ENCODE measurements at regions not wholly inside any gene's neighbourhood (a gene's known extent, or its start where the extent isn't known, plus 50 kb on each side); places are given as distances from the start of the nearest gene placed in this dataset.
"Not testable (repeated sequence)": the region's sequence is repeated elsewhere in the genome, so short reads cannot be mapped to it uniquely, and the experiment has no call there.

- FAIRE-seq (no peak), DNase-seq (ENCODE audit: low read depth) (peak; percentile 25)
- H3K4me2 ChIP-seq (ENCODE audit: low read length), result no peak overlapping the region
- no peaks in the 10 kb centered on the region for H3K4me1 Mint-ChIP-seq (ENCODE audit: low read depth, unreplicated experiment)
- H3K27me3 Mint-ChIP-seq (ENCODE audit: low read depth, unreplicated experiment), result no peaks in the 10 kb centered on the region
- H3K9me3 ChIP-seq (ENCODE audit: insufficient read depth, low read depth, low read length), result no peaks in the 10 kb centered on the region
- no peaks in the 10 kb centered on the region for H3K36me3 Mint-ChIP-seq (ENCODE audit: low read depth, unreplicated experiment)
- H3K4me1 ChIP-seq (ENCODE audit: insufficient read depth, low read length), result no peaks in the 10 kb centered on the region
- H3K9ac ChIP-seq (ENCODE audit: low read length), result no peak overlapping the region
- no peaks in the 10 kb centered on the region for H3K36me3 ChIP-seq (ENCODE audit: insufficient read depth, low read length)
- no peak overlapping the region for H3K4me3 Mint-ChIP-seq (ENCODE audit: unreplicated experiment)
- no peak overlapping the region for H3K4me3 ChIP-seq (ENCODE audit: insufficient read depth, low read depth, low read length)
- H3K27me3 ChIP-seq (ENCODE audit: insufficient read depth, low read length), result no peaks in the 10 kb centered on the region
- no peaks in the 10 kb centered on the region for H3K79me2 ChIP-seq (ENCODE audit: insufficient read depth, low read length)
- peaks cover 3% of the 10 kb centered on the region for H3K9me3 Mint-ChIP-seq (ENCODE audit: unreplicated experiment)
- no peak overlapping the region for H3K27ac Mint-ChIP-seq (ENCODE audit: unreplicated experiment)
- no peak overlapping the region for H3K27ac ChIP-seq (ENCODE audit: low read depth, low read length)
- no peak overlapping the region for H2AFZ ChIP-seq (ENCODE audit: low read depth, low read length)
- TF ChIP-seq CTCF (IDR thresholded peaks at IDR 0.05; ENCODE audit: insufficient read depth, low read depth, low read length), result no peak
- no peak for TF ChIP-seq EZH2 (IDR thresholded peaks at IDR 0.05; ENCODE audit: insufficient read depth, low read length)
- H4K20me1 ChIP-seq (ENCODE audit: insufficient read depth, low read length), result no peaks in the 10 kb centered on the region
Observed at GRCh38 chr9:111271481-111272080, 58.4 kb downstream of the OR2K2 start.

GRCh38 chr9:111271047-111271446 lies 59.0 kb downstream of the OR2K2 start:
- TF ChIP-seq CTCF (IDR thresholded peaks at IDR 0.05; ENCODE audit: insufficient read depth, low read depth, low read length) (no peak), EZH2 (IDR thresholded peaks at IDR 0.05; ENCODE audit: insufficient read depth, low read length) (no peak)
- no peaks in the 10 kb centered on the region for H3K36me3 Mint-ChIP-seq (ENCODE audit: low read depth, unreplicated experiment)
- no peak overlapping the region for H3K4me2 ChIP-seq (ENCODE audit: low read length)
- H3K4me1 Mint-ChIP-seq (ENCODE audit: low read depth, unreplicated experiment), result no peaks in the 10 kb centered on the region
- DNase-seq (ENCODE audit: low read depth), result no peak
- H3K27ac ChIP-seq (ENCODE audit: low read depth, low read length), result no peak overlapping the region
- H3K9me3 ChIP-seq (ENCODE audit: insufficient read depth, low read depth, low read length), result no peaks in the 10 kb centered on the region
- no peak overlapping the region for H3K4me3 Mint-ChIP-seq (ENCODE audit: unreplicated experiment)
- no peak overlapping the region for H3K27ac Mint-ChIP-seq (ENCODE audit: unreplicated experiment)
- H3K36me3 ChIP-seq (ENCODE audit: insufficient read depth, low read length), result no peaks in the 10 kb centered on the region
- H4K20me1 ChIP-seq (ENCODE audit: insufficient read depth, low read length), result no peaks in the 10 kb centered on the region
- H3K9ac ChIP-seq (ENCODE audit: low read length), result no peak overlapping the region
- H3K9me3 Mint-ChIP-seq (ENCODE audit: unreplicated experiment), result peaks cover 4% of the 10 kb centered on the region
- no peak overlapping the region for H3K4me3 ChIP-seq (ENCODE audit: insufficient read depth, low read depth, low read length)
- no peaks in the 10 kb centered on the region for H3K79me2 ChIP-seq (ENCODE audit: insufficient read depth, low read length)
- no peak for FAIRE-seq
- no peak overlapping the region for H2AFZ ChIP-seq (ENCODE audit: low read depth, low read length)
- H3K27me3 Mint-ChIP-seq (ENCODE audit: low read depth, unreplicated experiment), result no peaks in the 10 kb centered on the region
- H3K27me3 ChIP-seq (ENCODE audit: insufficient read depth, low read length), result no peaks in the 10 kb centered on the region
- no peaks in the 10 kb centered on the region for H3K4me1 ChIP-seq (ENCODE audit: insufficient read depth, low read length)

- H4K20me1 ChIP-seq (ENCODE audit: insufficient read depth, low read length); H3K9ac ChIP-seq (ENCODE audit: low read length); H3K4me2 ChIP-seq (ENCODE audit: low read length); H3K36me3 Mint-ChIP-seq (ENCODE audit: low read depth, unreplicated experiment); H3K27me3 Mint-ChIP-seq (ENCODE audit: low read depth, unreplicated experiment); H3K9me3 ChIP-seq (ENCODE audit: insufficient read depth, low read depth, low read length); H3K4me3 Mint-ChIP-seq (ENCODE audit: unreplicated experiment); H3K27me3 ChIP-seq (ENCODE audit: insufficient read depth, low read length); DNase-seq (ENCODE audit: low read depth); H2AFZ ChIP-seq (ENCODE audit: low read depth, low read length); H3K27ac Mint-ChIP-seq (ENCODE audit: unreplicated experiment); H3K36me3 ChIP-seq (ENCODE audit: insufficient read depth, low read length); H3K4me1 Mint-ChIP-seq (ENCODE audit: low read depth, unreplicated experiment); FAIRE-seq; H3K4me3 ChIP-seq (ENCODE audit: insufficient read depth, low read depth, low read length); H3K79me2 ChIP-seq (ENCODE audit: insufficient read depth, low read length); H3K27ac ChIP-seq (ENCODE audit: low read depth, low read length); H3K4me1 ChIP-seq (ENCODE audit: insufficient read depth, low read length): not testable (repeated sequence)
- peaks cover 10% of the 10 kb centered on the region for H3K9me3 Mint-ChIP-seq (ENCODE audit: unreplicated experiment)
Observed at GRCh38 chr9:111266024-111266423, 64.0 kb downstream of the OR2K2 start.
